Right renal cortex interstitium (tissue), 3 donors: ENCODE measurements at regions not wholly inside any gene's neighbourhood (a gene's known extent, or its start where the extent isn't known, plus 50 kb on each side); places are given as distances from the start of the nearest gene placed in this dataset.
"Not testable (repeated sequence)": the region's sequence is repeated elsewhere in the genome, so short reads cannot be mapped to it uniquely, and the experiment has no call there.

Source experiments
- DNase-seq, 3 donors: peaks; one replicate each; pipeline ENCODE4 v3.0.0-alpha.2; 2013; ENCODE audit warnings: low read depth in 3 of 3, low spot score in 2 of 3

GRCh38 chr2:87404411-87405255 is 343.3 kb upstream of the PLGLB2 start:
- not testable (repeated sequence) for DNase-seq

GRCh38 chr2:87405531-87406216 is 342.2 kb upstream of the PLGLB2 start:
- not testable (repeated sequence) for DNase-seq

DNA sequence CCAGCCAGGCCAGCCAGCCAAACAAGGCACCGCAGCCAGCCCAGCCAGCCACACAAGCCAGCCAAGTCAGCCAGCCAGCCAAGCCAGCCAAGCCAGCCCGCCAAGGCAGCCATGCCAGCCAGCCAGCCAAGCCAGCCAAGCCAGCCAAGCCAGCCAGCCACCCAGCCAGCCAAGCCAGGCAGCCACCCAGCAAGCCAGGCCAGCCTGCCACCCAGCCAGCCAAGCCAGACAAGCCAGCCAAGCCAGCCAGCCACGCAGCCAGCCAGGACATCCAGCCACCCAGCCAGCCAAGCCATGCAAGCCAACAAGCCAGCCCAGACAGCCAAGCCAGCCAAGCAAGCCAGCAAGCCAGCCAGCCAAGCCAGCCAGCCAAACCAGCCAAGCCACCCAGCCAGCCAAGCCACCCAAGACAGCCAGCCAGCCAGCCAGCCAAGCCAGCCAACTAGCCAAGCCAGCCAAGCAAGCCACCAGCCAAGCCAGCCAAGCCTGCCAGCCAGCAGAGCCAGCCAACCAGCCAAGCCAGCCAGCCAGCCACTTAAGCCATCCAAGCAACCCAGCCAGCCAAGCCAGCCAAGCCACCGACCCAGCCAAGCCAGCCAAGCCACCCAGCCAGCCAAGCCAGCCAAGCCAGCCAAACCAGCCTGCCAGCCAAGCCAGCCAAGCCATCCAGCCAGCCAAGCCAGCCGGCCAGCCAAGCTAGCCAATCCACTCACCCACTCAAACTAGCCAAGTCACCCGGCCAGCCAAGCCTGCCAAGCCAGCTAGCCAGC is 341.3 kb upstream of the PLGLB2 start:
- not testable (repeated sequence) for DNase-seq

GRCh38 chr2:87409601-87410000 is 338.3 kb upstream of the PLGLB2 start:
- not testable (repeated sequence) for DNase-seq

DNA sequence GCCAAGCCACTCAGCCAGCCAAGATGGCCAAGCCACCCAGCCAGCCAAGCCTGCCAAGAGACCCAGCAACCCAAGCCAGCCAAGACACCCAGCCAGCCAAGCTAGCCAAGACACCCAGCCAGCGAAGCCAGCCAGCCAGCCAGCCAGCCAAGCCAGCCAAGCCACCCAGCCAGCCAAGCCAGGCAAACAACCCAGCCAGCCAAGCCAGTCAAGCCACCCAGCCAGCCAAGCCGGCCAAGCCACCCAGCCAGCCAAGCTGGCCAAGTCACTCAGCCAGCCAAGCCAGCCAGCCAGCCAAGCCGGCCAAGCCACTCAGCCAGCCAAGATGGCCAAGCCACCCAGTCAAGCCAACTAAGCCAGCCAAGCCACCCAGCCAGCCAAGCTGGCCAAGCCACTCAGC is 337.5 kb upstream of the PLGLB2 start:
- not testable (repeated sequence) for DNase-seq

- DNase-seq = not testable (repeated sequence)
Observed at GRCh38 chr2:87412036-87412820, 335.7 kb upstream of the PLGLB2 start.

- DNase-seq = not testable (repeated sequence)
Observed at GRCh38 chr2:87414331-87414730, 333.6 kb upstream of the PLGLB2 start.

DNA sequence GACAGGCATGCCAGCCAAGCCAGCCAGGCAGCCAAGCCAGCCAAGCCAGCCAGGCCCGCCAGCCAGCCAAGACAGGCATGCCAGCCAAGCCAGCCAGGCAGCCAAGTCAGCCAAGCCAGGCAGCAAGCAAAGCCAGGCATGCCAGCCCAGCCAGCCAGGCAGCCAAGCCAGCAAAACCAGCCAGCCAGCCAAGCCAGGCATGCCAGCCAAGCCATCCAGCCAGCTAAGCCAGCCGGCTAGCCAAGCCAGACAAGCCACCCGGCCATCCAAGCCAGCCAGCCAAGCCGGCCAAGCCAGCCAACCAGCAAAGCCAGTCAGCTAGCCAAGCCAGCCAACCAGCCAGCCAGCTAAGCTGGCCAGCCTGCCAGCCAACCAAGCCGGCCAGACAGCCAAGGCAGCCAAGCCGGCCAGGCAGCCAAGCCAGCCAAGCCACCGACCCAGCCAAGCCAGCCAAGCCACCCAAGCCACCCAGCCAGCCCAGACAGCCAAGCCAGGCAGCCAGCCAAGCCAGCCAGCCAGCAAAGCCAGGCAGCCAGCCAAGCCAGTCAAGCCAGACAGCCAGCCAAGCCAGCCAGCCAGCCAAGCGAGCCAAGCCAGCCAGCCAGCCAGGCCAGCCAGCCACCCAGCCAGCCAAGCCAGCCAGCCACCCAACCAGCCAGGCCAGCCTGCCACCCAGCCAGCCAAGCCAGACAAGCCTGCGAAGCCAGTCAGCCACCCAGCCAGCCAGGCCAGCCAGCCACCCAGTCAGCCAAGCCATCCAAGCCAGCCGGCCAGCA is 332.9 kb upstream of the PLGLB2 start:
- not testable (repeated sequence) for DNase-seq

GRCh38 chr2:87415586-87416265 is 332.2 kb upstream of the PLGLB2 start:
- not testable (repeated sequence) for DNase-seq

DNA sequence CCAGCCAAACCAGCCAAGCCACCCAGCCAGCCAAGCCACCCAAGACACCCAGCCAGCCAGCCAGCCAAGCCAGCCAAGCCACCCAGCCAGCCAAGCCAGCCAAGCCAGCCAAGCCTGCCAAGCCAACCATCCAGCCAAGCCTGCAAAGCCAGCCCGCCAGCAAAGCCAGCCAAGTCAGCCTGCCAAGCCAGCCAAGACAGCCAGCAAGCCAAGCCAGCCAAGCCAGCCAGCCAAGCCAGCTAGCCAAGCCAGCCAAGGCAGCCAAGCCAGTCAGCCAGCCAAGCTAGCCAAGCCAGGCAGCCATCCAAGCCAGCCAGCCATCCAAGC is 331.7 kb upstream of the PLGLB2 start:
- DNase-seq = not testable (repeated sequence)

DNA sequence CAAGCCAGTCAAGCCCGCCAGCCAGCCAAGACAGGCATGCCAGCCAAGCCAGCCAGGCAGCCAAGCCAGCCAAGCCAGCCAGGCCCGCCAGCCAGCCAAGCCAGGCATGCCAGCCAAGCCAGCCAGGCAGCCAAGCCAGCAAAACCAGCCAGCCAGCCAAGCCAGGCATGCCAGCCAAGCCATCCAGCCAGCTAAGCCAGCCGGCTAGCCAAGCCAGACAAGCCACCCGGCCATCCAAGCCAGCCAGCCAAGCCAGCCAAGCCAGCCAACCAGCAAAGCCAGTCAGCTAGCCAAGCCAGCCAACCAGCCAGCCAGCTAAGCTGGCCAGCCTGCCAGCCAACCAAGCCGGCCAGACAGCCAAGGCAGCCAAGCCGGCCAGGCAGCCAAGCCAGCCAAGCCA is 330.7 kb upstream of the PLGLB2 start:
- DNase-seq = not testable (repeated sequence)

DNA sequence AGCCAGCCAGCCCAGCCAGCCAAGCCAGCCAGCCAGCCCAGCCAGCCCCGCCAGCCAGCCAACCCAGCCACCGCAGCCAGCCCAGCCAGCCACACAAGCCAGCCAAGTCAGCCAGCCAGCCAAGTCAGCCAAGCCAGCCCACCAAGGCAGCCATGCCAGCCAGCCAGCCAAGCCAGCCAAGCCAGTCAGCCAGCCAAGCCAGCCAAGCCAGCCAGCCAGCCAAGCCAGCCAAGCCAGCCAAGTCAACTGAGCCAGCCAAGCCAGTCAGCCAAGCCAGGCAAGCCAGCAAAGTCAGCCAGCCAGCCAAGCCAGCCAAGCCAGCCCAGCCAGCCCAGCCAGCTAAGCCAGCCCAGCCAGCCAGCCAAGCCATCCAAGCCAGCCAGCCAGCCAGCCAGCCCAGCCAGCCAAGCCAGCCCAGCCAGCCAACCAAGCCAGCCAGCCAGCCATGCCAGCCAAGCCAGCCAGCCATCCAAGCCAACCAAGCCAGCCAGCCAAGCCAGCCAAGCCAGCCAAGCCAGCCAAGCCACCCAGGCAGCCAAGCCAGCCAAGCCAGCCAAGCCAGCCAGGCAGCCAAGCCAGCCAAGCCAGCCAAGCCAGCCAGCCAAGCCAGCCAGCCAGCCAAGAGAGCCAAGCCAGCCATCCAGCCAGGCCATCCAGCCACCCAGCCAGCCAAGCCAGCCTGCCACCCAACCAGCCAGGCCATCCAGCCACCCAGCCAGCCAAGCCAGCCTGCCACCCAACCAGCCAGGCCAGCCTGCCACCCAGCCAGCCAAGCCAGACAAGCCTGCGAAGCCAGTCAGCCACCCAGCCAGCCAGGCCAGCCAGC is 329.9 kb upstream of the PLGLB2 start:
- DNase-seq = not testable (repeated sequence)

- DNase-seq = not testable (repeated sequence)
Observed at GRCh38 chr2:87418823-87419822, 328.8 kb upstream of the PLGLB2 start.

DNA sequence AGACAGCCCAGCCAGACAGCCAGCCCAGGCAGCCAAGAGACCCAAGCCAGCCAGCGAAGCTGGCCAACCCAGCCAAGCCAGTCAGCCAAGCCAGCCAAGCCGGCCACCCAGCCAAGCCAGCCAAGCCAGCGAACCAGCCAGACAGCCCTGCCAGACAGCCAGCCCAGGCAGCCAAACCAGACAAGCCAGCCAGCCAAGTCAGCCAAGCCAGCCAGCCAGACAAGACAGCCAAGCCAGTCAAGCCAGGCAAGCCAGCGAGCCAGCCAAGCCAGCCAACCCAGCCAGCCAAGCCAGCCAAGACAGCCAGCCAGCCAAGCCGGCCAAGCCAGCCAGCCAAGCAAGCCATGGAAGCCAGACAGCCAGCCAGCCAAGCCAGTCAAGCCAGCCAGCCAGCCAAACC is 327.9 kb upstream of the PLGLB2 start:
- DNase-seq = not testable (repeated sequence)

DNA sequence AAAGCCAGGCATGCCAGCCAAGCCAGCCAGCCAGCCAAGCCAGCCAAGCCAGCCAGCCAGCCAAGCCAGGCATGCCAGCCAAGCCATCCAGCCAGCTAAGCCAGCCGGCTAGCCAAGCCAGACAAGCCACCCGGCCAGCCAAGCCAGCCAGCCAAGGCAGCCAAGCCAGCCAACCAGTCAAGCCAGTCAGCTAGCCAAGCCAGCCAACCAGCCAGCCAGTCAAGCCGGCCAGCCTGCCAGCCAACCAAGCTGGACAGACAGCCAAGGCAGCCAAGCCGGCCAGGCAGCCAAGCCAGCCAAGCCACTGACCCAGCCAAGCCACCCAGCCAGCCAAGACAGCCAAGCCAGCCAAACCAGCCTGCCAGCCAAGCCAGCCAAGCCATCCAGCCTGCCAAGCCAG is 326.9 kb upstream of the PLGLB2 start:
- DNase-seq = not testable (repeated sequence)

DNA sequence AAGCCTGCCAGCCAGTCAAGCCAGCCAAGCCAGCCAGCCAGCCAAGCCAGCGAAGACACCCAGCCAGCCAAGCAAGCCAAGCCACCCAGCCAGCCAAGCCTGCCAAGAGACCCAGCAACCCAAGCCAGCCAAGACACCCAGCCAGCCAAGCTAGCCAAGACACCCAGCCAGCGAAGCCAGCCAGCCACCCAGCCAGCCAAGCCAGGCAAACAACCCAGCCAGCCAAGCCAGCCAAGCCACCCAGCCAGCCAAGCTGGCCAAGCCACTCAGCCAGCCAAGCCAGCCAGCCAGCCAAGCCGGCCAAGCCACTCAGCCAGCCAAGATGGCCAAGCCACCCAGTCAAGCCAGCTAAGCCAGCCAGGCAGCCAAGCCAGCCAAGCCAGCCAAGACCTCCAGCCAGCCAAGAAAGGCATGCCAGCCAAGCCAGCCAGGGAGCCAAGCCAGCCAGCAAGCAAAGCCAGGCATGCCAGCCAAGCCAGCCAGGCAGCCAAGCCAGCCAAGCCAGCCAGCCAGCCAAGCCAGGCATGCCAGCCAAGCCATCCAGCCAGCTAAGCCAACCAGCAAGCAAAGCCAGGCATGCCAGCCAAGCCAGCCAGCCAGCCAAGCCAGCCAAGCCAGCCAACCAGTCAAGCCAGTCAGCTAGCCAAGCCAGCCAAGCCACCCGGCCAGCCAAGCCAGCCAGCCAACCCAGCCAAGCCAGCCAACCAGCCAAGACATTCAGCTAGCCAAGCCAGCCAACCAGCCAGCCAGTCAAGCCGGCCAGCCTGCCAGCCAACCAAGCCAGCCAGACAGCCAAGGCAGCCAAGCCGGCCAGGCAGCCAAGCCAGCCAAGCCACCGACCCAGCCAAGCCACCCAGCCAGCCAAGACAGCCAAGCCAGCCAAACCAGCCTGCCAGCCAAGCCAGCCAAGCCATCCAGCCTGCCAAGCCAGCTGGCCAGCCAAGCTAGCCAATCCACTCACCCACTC is 323.8 kb upstream of the PLGLB2 start:
- not testable (repeated sequence) for DNase-seq
